CD4-positive, alpha-beta T cell treated with Interleukin-17A for 4 hours (primary cell): ENCODE measurements at regions not wholly inside any gene's neighbourhood (a gene's known extent, or its start where the extent isn't known, plus 50 kb on each side); places are given as distances from the start of the nearest gene placed in this dataset.
A peak's percentile ranks its signal among the peaks of the same experiment; 100 is the strongest.

Experiments used
- DNase-seq: peaks from one replicate; pipeline ENCODE4 v3.0.0-alpha.2; 2020; ENCODE audit warnings: mixed read lengths

- no peak for DNase-seq
These were observed 51.1 kb upstream of the NHSL1 start for GRCh38 chr6:138550346-138550767.

DNA sequence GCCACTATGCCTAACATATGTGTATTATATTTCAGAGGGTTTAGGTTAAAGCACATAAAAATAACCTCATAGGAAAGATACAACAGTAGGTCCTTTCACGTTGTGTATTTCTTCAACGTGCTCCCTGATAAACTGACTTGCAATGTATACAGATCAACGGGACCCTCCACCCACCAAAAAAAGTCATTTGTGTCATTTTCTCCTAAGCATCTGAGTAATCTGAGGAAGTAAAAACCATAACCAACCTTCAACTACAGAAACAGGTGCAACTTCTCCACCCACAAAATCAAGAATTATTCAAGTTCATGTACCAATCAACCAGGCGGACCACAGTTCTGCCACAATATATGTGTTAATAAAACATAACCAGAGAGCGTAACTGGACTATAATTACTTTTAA is 54.9 kb upstream of the NHSL1 start:
- DNase-seq, result no peak

- DNase-seq, result no peak
These were observed 56.2 kb upstream of the NHSL1 start for GRCh38 chr6:138555421-138555988.

GRCh38 chr6:138557147-138557546 is 57.9 kb upstream of the NHSL1 start:
- no peak for DNase-seq

GRCh38 chr6:138559143-138559542 is 59.8 kb upstream of the NHSL1 start:
- DNase-seq, result no peak

GRCh38 chr6:138560130-138560860 is 61.0 kb upstream of the NHSL1 start:
- no peak for DNase-seq

DNA sequence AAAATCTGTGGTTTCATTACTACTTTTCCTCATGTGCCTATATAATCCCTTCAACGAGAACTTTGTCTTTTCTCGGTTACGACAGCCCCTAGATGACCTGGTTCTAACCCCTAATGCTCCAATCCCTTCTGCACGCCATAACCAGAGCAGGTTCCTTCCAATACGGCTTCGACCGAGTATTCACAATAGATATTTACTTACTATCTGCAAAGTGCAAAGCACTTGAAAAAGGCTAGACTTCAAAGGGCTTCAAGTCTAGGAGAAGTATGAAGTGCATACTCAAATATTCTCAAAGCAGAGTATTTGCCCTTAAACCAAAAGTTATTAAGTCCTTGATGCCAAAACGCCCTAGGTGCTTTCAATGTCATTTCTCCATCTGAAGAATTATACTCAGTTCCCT is 63.4 kb upstream of the NHSL1 start:
- DNase-seq, result no peak

DNA sequence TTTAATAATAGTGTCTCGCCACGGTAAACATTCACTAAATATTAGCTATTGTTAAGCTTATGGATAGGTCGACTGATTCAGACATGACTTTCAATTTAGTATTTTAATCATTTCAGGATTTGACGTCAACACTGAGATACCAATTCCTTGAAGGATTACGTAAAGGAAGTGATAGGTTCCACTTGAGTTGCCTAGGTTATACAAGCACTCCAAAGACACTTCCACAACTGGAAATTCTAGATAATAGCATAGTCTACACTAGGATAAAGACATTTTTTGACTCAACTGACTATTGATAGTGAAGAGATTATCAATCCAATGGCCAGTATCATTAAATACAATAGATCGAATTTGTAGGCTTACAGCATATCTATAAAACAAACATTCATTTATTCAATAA is 63.9 kb upstream of the NHSL1 start:
- no peak for DNase-seq

GRCh38 chr6:138563650-138564049 is 64.4 kb upstream of the NHSL1 start:
- no peak for DNase-seq

DNA sequence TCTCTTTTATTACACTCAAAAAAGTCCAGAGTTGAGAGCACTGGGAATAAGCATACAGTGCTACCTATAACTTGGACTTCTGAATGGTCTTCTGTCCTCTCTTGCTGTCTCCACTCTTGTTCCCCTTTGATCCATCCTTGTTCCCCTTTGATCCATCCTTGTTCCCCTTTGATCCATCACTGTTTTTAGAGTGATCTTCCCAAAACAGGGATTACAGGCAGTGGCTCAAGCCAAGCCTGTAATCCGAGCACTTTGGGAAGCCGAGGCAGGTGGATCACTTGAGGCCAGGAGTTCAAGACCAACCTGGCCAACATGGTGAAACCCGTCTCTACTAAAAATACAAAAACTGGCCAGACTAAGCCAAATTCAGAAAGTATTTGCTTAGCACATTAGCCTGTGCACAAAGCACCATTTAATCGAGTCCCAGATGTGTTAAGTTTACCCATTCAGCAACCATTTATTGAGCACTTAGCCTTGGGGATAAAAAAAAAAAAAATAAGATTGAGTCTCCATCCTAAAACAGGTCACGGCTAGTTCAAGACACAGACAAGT is 65.0 kb upstream of the NHSL1 start:
- DNase-seq, result no peak

GRCh38 chr6:138567052-138567451 is 67.8 kb upstream of the NHSL1 start:
- DNase-seq, result no peak

- no peak for DNase-seq
These were observed 69.7 kb upstream of the NHSL1 start for GRCh38 chr6:138568997-138569396.

- no peak for DNase-seq
These were observed 70.3 kb upstream of the NHSL1 start for GRCh38 chr6:138569554-138569953.

- no peak for DNase-seq
These were observed 70.9 kb upstream of the NHSL1 start for GRCh38 chr6:138569970-138570724.

GRCh38 chr6:138570725-138571029 is 71.4 kb upstream of the NHSL1 start:
- DNase-seq, result no peak

DNA sequence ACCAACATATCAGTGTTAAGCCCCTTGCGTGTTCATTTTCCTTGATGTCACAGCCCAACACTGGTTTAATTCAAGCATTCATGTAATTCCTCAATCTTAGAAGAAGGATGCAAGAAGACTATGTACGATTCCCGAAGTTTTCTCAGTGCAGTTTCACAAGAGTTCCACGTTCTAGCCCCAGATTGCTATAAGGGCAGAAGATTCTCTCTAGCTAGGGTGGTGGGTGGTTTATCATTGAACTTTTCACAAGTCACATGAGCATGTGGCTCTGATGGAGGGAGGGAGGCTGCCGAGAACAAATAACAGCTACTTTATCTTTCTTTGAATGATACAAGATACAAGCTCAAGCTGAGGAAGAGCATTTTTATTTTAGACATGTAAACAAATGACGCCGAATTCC is 71.9 kb upstream of the NHSL1 start:
- no peak for DNase-seq

DNA sequence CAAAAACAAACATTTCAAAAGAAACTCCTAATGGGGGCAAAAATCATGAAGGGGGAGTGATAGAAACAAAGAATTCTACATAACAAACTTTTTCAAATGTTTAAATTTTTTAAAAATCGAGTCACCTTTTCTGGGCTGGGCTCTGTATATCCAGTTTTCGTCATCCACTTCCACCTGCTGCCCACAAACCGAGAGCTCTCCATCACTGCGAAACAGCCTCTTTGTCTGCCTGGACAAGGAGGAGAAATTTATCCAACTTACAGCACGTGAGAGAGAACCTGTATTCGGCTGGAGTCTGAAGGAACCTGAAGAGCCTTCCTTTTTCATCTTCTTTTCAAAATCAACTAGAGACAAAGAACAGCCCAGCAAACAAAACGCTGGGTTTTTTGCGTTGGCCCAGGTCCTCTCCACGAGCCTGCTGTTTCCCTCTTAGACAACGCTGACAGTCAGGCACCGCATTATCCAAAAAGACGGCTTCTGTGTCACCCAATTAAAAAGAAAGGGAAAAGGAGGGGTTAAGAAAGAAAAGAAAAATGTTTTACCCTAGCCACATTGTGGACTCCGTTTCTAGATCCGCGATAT is 72.4 kb upstream of the NHSL1 start:
- no peak for DNase-seq

DNA sequence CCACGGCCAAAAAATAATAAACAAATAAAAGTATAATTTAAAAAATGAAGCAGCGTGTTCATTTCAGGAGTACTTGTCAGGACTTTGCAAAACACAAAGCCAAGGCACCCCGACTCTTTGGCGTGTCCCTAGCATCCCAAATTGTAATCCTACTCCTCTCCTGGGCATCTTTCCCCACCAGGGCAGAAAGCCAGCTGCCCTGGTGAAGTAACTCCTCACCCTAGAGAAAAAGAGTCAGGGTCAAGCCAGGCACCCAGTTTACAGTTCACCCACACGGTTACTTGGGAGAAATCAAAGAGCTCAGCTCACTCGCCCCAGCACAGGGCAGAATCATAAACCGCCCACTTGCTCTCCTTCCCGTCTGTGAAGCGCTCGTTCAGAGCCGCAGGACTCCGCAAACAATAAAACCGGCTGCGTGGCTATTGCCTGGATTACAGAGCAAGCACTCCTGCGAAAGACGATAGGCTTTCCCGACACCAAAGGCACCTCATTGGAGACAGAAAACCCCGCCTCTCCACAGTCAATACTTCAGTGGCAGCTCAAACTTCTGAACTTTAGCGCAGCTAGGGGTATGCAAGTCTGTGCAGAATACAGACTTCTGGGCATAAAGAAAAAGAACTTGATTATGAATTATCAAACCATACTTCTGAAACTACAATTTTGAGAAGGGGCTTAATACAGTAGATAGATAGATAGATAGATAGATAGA is 73.0 kb upstream of the NHSL1 start:
- DNase-seq, result peak; percentile 6

GRCh38 chr6:138572885-138573284 is 73.6 kb upstream of the NHSL1 start:
- no peak for DNase-seq

DNA sequence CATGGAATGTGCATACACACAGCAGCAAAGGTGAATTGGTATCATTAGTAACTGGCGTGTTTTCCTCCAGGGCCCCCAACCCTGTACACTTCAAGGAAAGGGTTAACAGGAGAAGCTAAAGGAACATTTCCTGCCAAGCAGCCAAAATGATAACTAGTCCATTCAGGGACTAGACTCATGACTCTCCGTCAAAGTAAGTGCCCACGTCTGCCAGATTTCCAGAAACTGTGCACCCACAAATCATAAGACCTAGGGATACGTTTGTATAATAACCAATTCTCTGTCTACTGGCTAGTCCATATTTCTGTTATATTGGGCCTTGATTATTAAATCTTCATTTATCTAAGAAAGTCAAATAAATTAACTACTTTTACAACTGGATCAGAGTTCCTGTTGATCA is 76.0 kb upstream of the NHSL1 start:
- no peak for DNase-seq

DNA sequence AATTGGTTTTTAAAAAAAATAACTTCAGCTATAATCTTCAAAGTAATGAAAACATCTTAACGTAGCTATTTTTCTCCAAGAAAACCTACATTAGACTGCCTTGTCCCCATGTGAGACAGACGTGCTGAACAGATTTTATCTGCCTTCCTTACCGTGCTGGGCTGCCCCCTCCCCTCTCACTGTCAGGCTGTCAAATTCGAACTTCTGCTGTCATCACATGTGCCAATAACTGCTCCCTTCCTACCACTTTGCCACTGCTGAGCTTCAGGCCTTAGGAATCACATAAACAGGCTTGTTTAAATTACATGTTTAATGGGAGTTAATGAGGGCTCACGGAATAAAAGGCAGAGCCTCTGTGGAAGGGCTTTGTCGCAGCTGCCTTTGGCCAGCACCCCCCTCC is 77.0 kb upstream of the NHSL1 start:
- DNase-seq, result no peak

GRCh38 chr6:138577151-138577915 is 78.0 kb upstream of the NHSL1 start:
- no peak for DNase-seq
